Gastrocnemius medialis (tissue), 4 donors: ENCODE measurements at regions not wholly inside any gene's neighbourhood (a gene's known extent, or its start where the extent isn't known, plus 50 kb on each side); places are given as distances from the start of the nearest gene placed in this dataset.
"Not testable (repeated sequence)": the region's sequence is repeated elsewhere in the genome, so short reads cannot be mapped to it uniquely, and the experiment has no call there.

Experiments
- POLR2A ChIP-seq, 2 donors: fragments of 450-650 bp; IDR thresholded peaks; one replicate each; pipeline ENCODE4 v1.6.1; 2017; ENCODE audit warnings: antibody characterized with exemption in 2 of 2, mild to moderate bottlenecking in 2 of 2, moderate library complexity in 2 of 2
- TF ChIP-seq, protein P1 (sequence below), 5 experiments: fragments of 450-650 bp in 3 of 5; fragments of 200-600 bp in 2 of 5; sonication (generic) in 2 of 5; IDR thresholded peaks in 4 of 5; conservative IDR thresholded peaks in 1 of 5; 1 replicate in 4 of 5; 2 replicates in 1 of 5; pipeline ENCODE4 v1.5.1; 2016 to 2019; ENCODE audit warnings: antibody characterized with exemption in 5 of 5, mild to moderate bottlenecking in 3 of 5, moderate library complexity in 3 of 5

DNA sequence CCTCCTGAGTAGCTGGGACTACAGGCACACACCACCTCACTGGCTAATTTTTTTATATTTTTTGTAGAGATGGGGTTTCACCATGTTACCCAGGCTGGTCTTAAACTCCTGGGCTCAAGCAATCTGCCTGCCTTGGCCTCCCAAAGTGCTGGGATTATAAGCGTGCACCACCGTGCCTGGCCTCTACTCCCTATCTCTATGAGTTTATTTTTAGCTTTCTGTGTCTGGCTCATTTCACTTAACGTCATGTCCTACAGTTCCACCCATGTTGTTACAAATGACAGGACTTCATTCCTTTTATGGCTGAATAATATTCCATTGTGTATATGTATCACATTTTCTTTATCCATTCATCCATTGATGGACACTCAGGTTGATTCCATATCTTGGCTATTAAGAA, 164.2 kb upstream of the ZNF648 start:
- TF ChIP-seq, protein P1, sequence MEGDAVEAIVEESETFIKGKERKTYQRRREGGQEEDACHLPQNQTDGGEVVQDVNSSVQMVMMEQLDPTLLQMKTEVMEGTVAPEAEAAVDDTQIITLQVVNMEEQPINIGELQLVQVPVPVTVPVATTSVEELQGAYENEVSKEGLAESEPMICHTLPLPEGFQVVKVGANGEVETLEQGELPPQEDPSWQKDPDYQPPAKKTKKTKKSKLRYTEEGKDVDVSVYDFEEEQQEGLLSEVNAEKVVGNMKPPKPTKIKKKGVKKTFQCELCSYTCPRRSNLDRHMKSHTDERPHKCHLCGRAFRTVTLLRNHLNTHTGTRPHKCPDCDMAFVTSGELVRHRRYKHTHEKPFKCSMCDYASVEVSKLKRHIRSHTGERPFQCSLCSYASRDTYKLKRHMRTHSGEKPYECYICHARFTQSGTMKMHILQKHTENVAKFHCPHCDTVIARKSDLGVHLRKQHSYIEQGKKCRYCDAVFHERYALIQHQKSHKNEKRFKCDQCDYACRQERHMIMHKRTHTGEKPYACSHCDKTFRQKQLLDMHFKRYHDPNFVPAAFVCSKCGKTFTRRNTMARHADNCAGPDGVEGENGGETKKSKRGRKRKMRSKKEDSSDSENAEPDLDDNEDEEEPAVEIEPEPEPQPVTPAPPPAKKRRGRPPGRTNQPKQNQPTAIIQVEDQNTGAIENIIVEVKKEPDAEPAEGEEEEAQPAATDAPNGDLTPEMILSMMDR (IDR thresholded peaks at IDR 0.05 in 4 of 5, conservative IDR thresholded peaks at IDR 0.05 in 1 of 5): not testable (repeated sequence)
- not testable (repeated sequence) for TF ChIP-seq POLR2A (IDR thresholded peaks at IDR 0.05)
